GM21786 (cell line): ENCODE measurements at regions not wholly inside any gene's neighbourhood (a gene's known extent, or its start where the extent isn't known, plus 50 kb on each side); places are given as distances from the start of the nearest gene placed in this dataset.
A peak's percentile ranks its signal among the peaks of the same experiment; 100 is the strongest.

Experiments
- ATAC-seq: cut with Tn5 transposase; IDR thresholded peaks from one replicate; pipeline ENCODE4 v1.9.1; 2021; ENCODE audit not compliant: unreplicated experiment

- ATAC-seq: no peak
Observed at GRCh38 chr3:107428051-107428858, 51.0 kb downstream of the CCDC54 start.

- peak; percentile 56 for ATAC-seq
Observed at GRCh38 chr3:107429320-107430181, 52.3 kb downstream of the CCDC54 start.

- ATAC-seq: no peak
Observed at GRCh38 chr3:107430214-107430995, 53.2 kb downstream of the CCDC54 start.

- peak; percentile 18 for ATAC-seq
Observed at GRCh38 chr3:107430996-107431245, 53.7 kb downstream of the CCDC54 start.

GRCh38 chr3:107431246-107432012 lies 54.2 kb downstream of the CCDC54 start:
- peak; percentile 48 for ATAC-seq

- ATAC-seq: no peak
Observed at GRCh38 chr3:107432013-107432515, 54.8 kb downstream of the CCDC54 start.

GRCh38 chr3:107432646-107433045 lies 55.4 kb downstream of the CCDC54 start:
- no peak for ATAC-seq

GRCh38 chr3:107436029-107436428 lies 58.8 kb downstream of the CCDC54 start:
- no peak for ATAC-seq

GRCh38 chr3:107438671-107439070 lies 61.4 kb downstream of the CCDC54 start:
- no peak for ATAC-seq

- no peak for ATAC-seq
Observed at GRCh38 chr3:107441617-107442016, 64.4 kb downstream of the CCDC54 start.

GRCh38 chr3:107443461-107443860 lies 66.2 kb downstream of the CCDC54 start:
- no peak for ATAC-seq

- peak; percentile 86 for ATAC-seq
Observed at GRCh38 chr3:107446706-107447105, 69.5 kb downstream of the CCDC54 start.

- no peak for ATAC-seq
Observed at GRCh38 chr3:107450254-107450893, 72.4 kb upstream of the BBX start.

- ATAC-seq: no peak
Observed at GRCh38 chr3:107452436-107452835, 70.3 kb upstream of the BBX start.

- ATAC-seq: no peak
Observed at GRCh38 chr3:107453504-107453903, 69.3 kb upstream of the BBX start.

- no peak for ATAC-seq
Observed at GRCh38 chr3:107455621-107456020, 67.1 kb upstream of the BBX start.

GRCh38 chr3:107456501-107456900 lies 66.3 kb upstream of the BBX start:
- ATAC-seq: no peak

- ATAC-seq: no peak
Observed at GRCh38 chr3:107458871-107459270, 63.9 kb upstream of the BBX start.

GRCh38 chr3:107461721-107462120 lies 61.0 kb upstream of the BBX start:
- ATAC-seq: no peak

- ATAC-seq: no peak
Observed at GRCh38 chr3:107464037-107464436, 58.7 kb upstream of the BBX start.
